GM06990 (cell line): ENCODE measurements at regions not wholly inside any gene's neighbourhood (a gene's known extent, or its start where the extent isn't known, plus 50 kb on each side); places are given as distances from the start of the nearest gene placed in this dataset.

Source experiments
- DNase-seq: peaks from one replicate; pipeline ENCODE4 v3.0.0-alpha.2; 2011; ENCODE audit not compliant: insufficient read length; ENCODE audit errors: extremely low read depth
- H3K27me3 ChIP-seq: replicated peaks from 2 replicates; pipeline ENCODE4 v1.6.0; 2011; ENCODE audit warnings: low read length; ENCODE audit not compliant: control insufficient read depth, insufficient read depth
- H3K36me3 ChIP-seq: 2 replicates; pipeline ENCODE4 v1.5.1; 2011; ENCODE audit warnings: low read length; ENCODE audit not compliant: control insufficient read depth, insufficient read depth
- H3K4me3 ChIP-seq: replicated peaks from 2 replicates; pipeline ENCODE4 v1.5.1; 2011; ENCODE audit warnings: low read depth, mild to moderate bottlenecking, control low read depth, low read length
- TF ChIP-seq, protein P1 (sequence below): IDR thresholded peaks from 2 replicates; pipeline ENCODE4 v1.5.1; 2011; ENCODE audit warnings: low read length, control low read depth, mild to moderate bottlenecking, inconsistent platforms; ENCODE audit not compliant: insufficient read depth, poor library complexity, severe bottlenecking

DNA sequence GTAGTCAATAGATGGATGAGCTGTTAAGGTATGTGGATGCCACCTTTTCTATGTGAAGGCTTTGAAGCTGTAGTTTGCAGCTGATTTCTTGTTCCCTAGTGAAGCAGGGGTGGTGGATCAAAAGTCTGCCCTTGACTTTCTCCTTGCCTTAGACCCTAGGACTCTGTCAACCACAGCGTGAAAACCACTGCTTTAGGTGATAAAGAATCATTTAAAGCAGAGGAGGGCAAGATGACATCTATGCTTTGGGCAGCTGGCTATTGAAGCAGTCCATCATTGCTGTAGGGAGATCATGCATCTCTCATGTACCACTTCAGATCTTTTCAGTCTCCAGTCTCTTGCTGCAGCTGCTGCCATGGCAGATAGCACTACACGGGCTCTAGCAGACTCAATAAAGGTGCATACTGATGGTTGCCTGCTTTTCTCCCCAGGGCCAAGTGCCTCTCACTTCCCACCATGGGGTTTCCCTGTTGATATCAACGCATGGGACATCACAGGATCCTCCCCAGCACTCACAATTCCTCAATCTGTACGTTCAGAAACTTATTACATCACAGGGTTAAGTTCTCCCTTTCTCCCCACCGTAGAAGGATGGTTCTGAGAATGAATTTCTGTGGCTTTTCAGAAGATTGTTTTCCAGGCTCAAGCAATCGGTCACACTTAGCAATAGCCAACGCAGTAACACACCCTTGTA is 122.0 kb upstream of the STMND1 start:
- H3K36me3 ChIP-seq, result no peaks in the 10 kb centered on the region
- TF ChIP-seq, protein P1, sequence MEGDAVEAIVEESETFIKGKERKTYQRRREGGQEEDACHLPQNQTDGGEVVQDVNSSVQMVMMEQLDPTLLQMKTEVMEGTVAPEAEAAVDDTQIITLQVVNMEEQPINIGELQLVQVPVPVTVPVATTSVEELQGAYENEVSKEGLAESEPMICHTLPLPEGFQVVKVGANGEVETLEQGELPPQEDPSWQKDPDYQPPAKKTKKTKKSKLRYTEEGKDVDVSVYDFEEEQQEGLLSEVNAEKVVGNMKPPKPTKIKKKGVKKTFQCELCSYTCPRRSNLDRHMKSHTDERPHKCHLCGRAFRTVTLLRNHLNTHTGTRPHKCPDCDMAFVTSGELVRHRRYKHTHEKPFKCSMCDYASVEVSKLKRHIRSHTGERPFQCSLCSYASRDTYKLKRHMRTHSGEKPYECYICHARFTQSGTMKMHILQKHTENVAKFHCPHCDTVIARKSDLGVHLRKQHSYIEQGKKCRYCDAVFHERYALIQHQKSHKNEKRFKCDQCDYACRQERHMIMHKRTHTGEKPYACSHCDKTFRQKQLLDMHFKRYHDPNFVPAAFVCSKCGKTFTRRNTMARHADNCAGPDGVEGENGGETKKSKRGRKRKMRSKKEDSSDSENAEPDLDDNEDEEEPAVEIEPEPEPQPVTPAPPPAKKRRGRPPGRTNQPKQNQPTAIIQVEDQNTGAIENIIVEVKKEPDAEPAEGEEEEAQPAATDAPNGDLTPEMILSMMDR, result no peak
- H3K4me3 ChIP-seq, result no peak overlapping the region
- DNase-seq, result no peak
- peaks cover 7% of the 10 kb centered on the region for H3K27me3 ChIP-seq

DNA sequence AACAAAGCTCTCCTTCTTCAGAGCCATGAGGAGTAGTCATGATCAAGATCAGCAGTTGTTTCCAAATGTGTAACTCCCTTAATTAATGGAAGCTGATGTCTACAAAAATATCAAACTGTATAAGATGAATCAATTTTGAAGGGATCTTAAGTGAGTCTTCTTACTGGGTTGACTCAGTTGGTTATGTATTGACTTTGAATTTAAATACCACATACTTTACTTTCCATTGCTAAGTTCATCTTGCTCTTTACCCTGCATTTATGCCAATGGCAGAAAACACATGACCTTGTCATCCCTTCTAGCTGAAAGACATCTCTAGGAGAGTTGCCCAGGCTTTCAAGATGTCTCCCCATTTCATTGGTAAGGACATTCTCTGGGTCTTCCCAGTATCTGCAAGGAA is 123.2 kb upstream of the STMND1 start:
- Histone ChIP-seq H3K36me3 (no peaks in the 10 kb centered on the region), H3K4me3 (no peak overlapping the region), H3K27me3 (peaks cover 7% of the 10 kb centered on the region)
- DNase-seq, result no peak
- TF ChIP-seq, protein P1, result no peak

DNA sequence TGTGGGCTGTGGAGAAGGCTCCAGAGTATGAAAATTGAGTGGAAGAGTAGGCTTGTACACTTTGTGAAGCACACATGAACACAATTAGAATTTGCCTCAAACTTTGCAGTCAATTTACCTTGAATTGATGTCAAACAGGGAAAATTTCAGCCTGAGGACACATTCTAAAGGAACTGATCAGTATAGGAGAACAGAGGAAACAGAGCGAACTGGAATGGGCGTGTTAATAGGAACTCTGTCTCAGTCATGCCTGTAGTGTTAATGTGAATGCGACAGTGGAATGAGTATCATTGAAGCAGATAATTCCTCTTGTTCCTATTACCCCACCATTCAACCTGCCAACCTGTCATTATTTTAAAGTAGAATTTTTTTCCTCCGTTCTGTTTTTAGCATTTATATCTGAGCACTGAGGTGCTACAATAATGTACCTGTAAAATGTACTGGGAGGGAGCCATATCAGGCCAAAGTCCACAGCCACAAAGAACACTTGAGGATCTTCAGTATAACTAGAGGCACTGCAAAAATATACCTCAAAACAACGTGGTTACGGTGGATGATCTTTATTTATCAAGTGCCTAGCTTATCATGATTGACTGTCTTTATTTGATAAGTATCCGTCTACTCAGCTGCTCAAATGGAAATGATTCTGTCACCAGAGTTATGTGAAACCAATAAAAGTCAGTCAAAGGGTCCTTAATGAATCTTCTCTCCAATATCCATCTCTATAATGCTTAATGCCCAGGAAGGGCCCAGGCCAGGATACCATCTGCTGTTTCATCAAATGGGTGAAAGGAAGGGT is 125.3 kb upstream of the STMND1 start:
- Histone ChIP-seq H3K27me3 (peaks cover 10% of the 10 kb centered on the region), H3K4me3 (no peak overlapping the region), H3K36me3 (no peaks in the 10 kb centered on the region)
- no peak for DNase-seq
- TF ChIP-seq, protein P1, result no peak

DNA sequence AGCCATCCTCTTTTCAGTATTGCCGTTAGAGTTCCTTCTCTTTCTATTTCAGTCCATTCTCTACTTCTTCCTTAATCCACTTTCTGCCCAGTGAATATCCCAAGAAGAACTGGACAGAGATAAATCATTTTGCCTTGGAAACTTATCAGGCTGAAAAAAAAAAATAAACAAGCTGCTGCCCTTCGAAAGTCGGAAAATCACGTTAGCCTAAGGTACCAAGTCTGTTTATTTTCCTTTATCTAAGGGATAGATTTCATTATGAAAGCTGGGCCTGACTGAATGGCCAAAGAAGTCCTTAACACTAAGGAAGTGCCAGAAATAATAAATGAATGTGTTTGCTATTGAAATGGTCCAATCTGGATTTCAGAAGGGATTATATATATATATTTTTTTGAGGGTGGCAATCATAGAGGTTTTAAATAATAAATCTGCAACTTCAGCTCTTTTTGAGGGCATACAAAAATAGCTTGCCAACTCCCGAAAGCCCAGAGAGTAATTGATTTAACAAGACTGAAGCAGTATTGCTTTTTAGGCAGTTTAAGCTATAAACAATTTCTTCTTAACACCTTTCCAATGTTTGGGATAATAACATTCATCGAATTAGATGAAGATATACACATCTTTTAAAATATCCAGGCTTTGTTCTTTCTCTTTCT is 127.0 kb upstream of the STMND1 start:
- no peak overlapping the region for H3K4me3 ChIP-seq
- DNase-seq, result no peak
- TF ChIP-seq, protein P1, result no peak
- no peaks in the 10 kb centered on the region for H3K36me3 ChIP-seq
- H3K27me3 ChIP-seq, result peaks cover 10% of the 10 kb centered on the region

DNA sequence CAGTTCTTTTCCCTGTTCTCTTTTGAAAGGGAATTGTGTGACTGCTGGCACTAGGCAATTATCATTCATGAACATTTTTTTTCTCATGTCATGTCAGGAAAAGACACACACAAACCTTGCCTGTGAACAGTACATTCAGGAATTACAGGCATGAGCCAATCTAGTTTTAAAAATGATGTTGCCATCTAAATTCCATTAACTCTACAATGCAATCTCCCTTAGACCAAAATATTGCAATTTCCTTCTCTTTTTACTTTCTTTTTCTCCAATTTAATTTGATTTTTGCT is 127.5 kb upstream of the STMND1 start:
- TF ChIP-seq, protein P1, result no peak
- Histone ChIP-seq H3K27me3 (peaks cover 8% of the 10 kb centered on the region), H3K36me3 (no peaks in the 10 kb centered on the region), H3K4me3 (no peak overlapping the region)
- no peak for DNase-seq
